ENCODE measurements at regions not wholly inside any gene's neighbourhood (a gene's known extent, or its start where the extent isn't known, plus 50 kb on each side); places are given as distances from the start of the nearest gene placed in this dataset.
"Not testable (repeated sequence)": the region's sequence is repeated elsewhere in the genome, so short reads cannot be mapped to it uniquely, and the experiment has no call there.

DNA sequence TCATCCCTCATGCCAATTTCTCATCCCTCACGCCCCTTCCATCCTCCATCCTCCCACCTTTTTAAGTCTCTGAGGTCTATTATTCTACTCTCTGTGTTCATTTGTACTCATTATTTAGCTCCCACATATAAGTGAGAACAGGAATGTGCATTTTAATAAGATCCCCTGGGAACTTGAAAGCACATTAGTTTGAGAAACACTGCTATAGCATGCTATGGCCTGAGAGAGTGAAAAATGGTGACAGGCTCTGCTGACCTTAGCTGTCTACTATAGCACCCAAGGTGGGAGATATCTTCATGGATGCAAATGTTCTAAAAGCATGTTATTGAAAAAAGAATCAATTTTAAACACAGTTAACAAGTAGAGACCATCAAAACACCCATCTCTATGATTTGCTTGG is 712.0 kb downstream of the TFAP2A start:
- no peak overlapping the region for H3K27ac Mint-ChIP-seq
- DNase-seq (no peak), ATAC-seq (replicated peaks) (no peak)
- H3K9me3 Mint-ChIP-seq: peaks cover 0 to 8% of the 10 kb centered on the region in 2 donors
- no peak overlapping the region for H3K4me3 Mint-ChIP-seq
- no peaks in the 10 kb centered on the region for H3K36me3 Mint-ChIP-seq (ENCODE audit: insufficient read depth)
- H3K27me3 Mint-ChIP-seq: no peaks in the 10 kb centered on the region
- H3K4me1 Mint-ChIP-seq (ENCODE audit: low read depth in 2 of 2): no peaks in the 10 kb centered on the region

DNA sequence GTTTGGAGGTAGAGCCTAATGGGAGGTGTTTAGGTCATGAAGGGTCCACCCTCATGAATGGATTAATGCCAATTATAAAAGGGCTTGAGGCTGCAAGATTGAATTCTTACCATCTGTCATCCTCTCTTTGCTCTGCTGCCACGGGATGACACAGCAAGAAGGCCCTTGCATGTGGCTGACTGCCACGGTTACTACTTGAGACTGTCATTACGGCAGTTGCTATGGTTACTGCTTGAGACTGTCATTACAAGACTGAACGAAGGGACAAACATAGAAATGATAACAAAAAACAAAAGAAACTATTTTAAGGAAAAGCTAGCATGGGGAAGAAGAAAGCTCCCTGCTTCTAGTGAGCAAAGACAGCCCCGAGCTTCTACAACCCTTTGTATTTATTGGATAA is 715.0 kb downstream of the TFAP2A start:
- no peak overlapping the region for H3K4me3 Mint-ChIP-seq
- H3K4me1 Mint-ChIP-seq (ENCODE audit: low read depth in 2 of 2): no peaks in the 10 kb centered on the region
- peaks cover 7 to 11% of the 10 kb centered on the region in 2 donors for H3K9me3 Mint-ChIP-seq
- no peak for ATAC-seq (replicated peaks)
- DNase-seq: no peak
- H3K27me3 Mint-ChIP-seq: no peaks in the 10 kb centered on the region
- no peak overlapping the region for H3K27ac Mint-ChIP-seq
- no peaks in the 10 kb centered on the region for H3K36me3 Mint-ChIP-seq (ENCODE audit: insufficient read depth)

DNA sequence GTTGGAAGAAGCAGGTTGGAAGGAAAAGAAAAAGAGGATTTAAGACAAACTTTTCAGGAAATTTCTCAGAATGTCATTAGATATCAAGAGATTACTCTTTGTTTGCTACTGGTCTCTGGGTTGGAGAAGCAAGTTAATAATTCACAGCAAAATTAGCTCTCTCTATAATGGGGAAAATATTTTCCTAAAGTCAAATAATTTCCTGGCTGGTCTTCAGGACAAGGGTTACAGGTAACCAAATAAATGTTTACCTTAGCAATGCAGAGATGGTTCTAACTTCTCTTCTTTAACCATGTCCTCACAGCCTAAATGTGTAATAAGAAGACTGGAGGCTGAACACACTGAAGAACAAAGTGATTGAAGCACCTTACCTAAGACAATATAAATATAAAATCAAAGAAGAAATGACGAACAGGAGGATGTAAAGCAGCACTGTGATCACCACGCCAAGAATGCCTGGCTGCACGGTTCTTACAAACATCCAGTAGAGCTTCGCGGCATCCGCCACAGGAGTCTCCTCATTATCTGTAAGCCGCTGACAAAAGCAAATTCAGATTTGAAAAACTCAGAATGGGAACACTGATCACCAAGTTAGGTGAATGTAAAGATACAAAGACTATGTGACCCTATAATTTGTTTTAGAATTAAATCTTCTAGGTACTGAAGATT is 717.5 kb downstream of the TFAP2A start:
- Mint-ChIP-seq H3K4me3 (no peak overlapping the region), H3K36me3 (ENCODE audit: insufficient read depth) (no peaks in the 10 kb centered on the region), H3K27me3 (no peaks in the 10 kb centered on the region), H3K4me1 (ENCODE audit: low read depth in 2 of 2) (no peaks in the 10 kb centered on the region), H3K9me3 (peaks cover 7 to 11% of the 10 kb centered on the region in 2 donors), H3K27ac (no peak overlapping the region)
- ATAC-seq (replicated peaks) (no peak), DNase-seq (no peak)

DNA sequence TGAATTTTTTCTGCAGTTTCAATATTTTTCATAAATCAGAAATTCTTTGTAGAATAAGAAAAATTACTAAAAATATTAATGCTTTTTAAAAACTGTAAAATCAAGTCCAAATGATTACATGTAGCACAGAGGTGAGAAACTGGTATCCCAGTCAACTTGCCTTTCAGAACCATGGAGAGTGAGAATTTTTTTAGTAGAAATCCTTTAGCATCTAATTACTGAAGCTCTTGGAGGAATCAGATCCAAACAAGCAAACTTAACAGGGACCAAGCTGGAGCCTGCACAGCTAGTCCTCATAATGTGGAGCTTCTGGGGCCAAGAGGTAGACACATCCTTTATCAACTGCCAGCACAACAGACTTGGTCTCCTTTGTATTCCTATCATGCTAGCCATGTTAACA is 724.5 kb downstream of the TFAP2A start:
- H3K27ac Mint-ChIP-seq: no peak overlapping the region
- no peaks in the 10 kb centered on the region for H3K36me3 Mint-ChIP-seq (ENCODE audit: insufficient read depth)
- H3K9me3 Mint-ChIP-seq: peaks cover 0 to under 1% of the 10 kb centered on the region in 2 donors
- no peaks in the 10 kb centered on the region for H3K4me1 Mint-ChIP-seq (ENCODE audit: low read depth in 2 of 2)
- no peaks in the 10 kb centered on the region for H3K27me3 Mint-ChIP-seq
- H3K4me3 Mint-ChIP-seq: no peak overlapping the region
- DNase-seq (no peak), ATAC-seq (replicated peaks) (no peak)

DNA sequence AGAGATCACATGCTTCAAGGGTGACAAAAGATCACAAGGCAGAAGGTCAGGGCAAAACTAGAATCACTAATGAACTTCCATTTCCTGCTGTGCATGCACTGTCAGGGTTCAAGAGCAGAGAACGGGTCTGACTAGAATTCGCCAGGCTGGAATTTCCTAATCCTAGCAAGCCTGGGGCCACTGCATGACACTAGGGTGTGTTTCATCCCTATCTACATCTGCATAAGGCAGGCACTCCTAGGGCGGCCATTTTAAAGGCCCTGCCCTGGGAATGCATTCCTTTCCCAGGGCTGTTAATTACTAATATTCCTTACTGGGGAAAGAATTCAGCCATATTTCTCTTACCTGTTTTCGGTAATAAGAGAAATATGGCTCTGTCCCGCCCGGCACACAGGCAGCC is 734.1 kb downstream of the TFAP2A start:
- not testable (repeated sequence) for H3K4me3 Mint-ChIP-seq; H3K4me1 Mint-ChIP-seq (ENCODE audit: low read depth in 2 of 2); ATAC-seq (replicated peaks); DNase-seq; H3K27me3 Mint-ChIP-seq; H3K9me3 Mint-ChIP-seq; H3K27ac Mint-ChIP-seq; H3K36me3 Mint-ChIP-seq (ENCODE audit: insufficient read depth)

DNA sequence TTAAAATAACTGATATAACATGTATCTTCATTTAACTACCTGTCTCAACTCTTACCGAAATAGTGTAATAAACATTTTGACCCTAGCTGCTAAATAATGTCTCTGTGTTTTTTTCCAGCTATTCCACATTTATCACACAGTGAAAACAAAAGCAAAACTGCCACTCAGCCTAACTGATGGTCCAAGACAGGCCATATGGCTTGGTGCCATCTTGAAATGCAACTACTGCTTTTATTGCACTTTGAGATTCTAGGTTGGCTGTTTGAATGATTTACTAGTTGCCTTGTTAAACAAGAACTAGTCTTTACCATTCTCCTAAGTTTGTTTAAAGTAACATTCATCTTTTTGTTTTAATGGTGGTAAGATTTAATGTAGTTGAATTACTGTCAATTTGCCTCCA is 739.8 kb downstream of the TFAP2A start:
- H3K9me3 Mint-ChIP-seq: peaks cover 0 to 1% of the 10 kb centered on the region in 2 donors
- no peak for DNase-seq
- peaks cover 2% of the 10 kb centered on the region for H3K36me3 Mint-ChIP-seq (ENCODE audit: insufficient read depth)
- H3K4me1 Mint-ChIP-seq (ENCODE audit: low read depth in 2 of 2): no peaks in the 10 kb centered on the region
- ATAC-seq (replicated peaks): no peak
- H3K4me3 Mint-ChIP-seq: no peak overlapping the region
- H3K27ac Mint-ChIP-seq: no peak overlapping the region
- no peaks in the 10 kb centered on the region for H3K27me3 Mint-ChIP-seq

DNA sequence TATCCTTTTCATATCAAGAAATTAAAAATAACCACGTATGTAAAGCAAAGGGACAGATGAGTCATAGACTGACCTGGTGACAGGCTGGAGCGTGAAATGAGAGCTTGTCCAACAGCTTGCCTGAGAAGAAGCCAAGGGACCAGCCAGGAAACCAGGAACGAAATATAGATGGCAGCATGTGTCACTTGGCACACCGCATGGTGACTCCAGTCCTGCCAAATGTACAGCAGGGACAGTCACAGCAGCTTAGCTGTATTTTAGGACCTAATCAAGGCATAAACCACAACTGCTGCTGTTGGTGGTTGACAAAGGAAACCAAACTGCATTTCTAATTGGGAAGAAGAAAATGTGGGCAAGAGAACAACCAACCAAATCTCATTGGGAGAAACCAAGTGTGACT is 755.0 kb downstream of the TFAP2A start:
- DNase-seq: no peak
- Mint-ChIP-seq H3K4me3 (no peak overlapping the region), H3K9me3 (peaks cover 4 to 8% of the 10 kb centered on the region in 2 donors), H3K36me3 (ENCODE audit: insufficient read depth) (no peaks in the 10 kb centered on the region), H3K27ac (no peak overlapping the region), H3K27me3 (no peaks in the 10 kb centered on the region), H3K4me1 (ENCODE audit: low read depth in 2 of 2) (peaks cover 0 to 1% of the 10 kb centered on the region in 2 donors)
- ATAC-seq (replicated peaks): no peak

DNA sequence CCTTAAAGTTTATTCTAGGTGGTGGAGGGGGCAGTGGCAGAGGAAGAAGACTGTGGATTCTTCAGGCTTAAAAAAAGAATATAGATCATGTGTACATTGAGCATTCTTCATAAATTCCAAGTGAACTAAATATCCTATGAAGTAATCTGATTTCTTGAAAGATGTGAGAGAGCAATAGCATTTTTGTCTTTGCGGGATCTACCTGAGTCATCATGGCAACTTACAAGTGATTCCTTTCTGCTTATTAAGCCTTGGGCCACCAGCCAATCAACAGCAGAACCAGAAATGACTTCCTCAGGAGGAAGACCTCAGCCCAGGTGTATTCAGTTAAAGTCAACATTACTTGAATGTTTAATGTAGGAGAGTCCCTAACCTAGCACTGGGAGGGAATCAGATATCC is 756.9 kb downstream of the TFAP2A start:
- Mint-ChIP-seq H3K4me3 (no peak overlapping the region), H3K27me3 (no peaks in the 10 kb centered on the region), H3K4me1 (ENCODE audit: low read depth in 2 of 2) (peaks cover 0 to 1% of the 10 kb centered on the region in 2 donors), H3K36me3 (ENCODE audit: insufficient read depth) (no peaks in the 10 kb centered on the region), H3K27ac (no peak overlapping the region), H3K9me3 (peaks cover 0 to 5% of the 10 kb centered on the region in 2 donors)
- DNase-seq: no peak
- ATAC-seq (replicated peaks): no peak

DNA sequence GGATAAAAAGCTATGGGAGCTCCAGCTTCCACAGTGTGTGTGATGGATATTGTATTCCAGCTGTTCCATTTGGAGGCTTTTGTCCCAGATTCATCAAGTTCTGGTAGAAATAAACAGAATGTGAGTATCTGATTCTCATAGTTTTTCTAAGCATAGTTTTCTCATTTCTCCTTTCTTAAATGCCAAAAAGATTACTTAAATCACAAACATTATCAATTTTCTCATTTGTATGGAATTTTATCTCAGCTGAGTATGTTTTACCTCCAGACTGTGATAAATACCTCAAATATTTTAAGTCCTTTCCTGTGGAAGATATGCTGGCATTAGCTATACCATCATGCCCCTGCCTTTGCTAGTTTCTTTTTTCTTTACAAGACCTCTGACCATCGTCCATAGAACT is 767.3 kb downstream of the TFAP2A start:
- Mint-ChIP-seq H3K36me3 (ENCODE audit: insufficient read depth) (peaks cover 2% of the 10 kb centered on the region), H3K4me3 (no peak overlapping the region), H3K4me1 (ENCODE audit: low read depth in 2 of 2) (no peaks in the 10 kb centered on the region), H3K9me3 (peaks cover 4 to 19% of the 10 kb centered on the region in 2 donors), H3K27me3 (no peaks in the 10 kb centered on the region), H3K27ac (no peak overlapping the region)
- ATAC-seq (replicated peaks) (no peak), DNase-seq (no peak)

DNA sequence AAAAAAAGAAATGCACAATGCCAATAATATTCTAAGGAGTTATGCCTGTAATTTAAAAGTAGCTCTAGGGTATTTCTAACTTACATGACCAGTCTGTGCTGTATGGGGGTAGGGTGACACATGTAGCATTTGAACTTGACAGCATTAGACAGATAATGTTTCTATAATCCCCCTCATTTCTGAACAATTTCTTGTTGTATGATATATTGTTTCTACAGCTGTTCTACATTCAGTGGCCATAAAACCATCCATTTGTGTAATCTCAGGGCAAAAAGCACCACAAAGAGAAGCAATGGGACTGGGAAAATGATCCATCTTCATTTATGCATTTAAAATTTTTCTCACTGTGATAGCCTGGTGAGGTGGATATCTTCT is 767.8 kb downstream of the TFAP2A start:
- peaks cover 2% of the 10 kb centered on the region for H3K36me3 Mint-ChIP-seq (ENCODE audit: insufficient read depth)
- H3K27ac Mint-ChIP-seq: no peak overlapping the region
- ATAC-seq (replicated peaks): no peak
- DNase-seq: no peak
- peaks cover 4 to 19% of the 10 kb centered on the region in 2 donors for H3K9me3 Mint-ChIP-seq
- H3K27me3 Mint-ChIP-seq: no peaks in the 10 kb centered on the region
- no peak overlapping the region for H3K4me3 Mint-ChIP-seq
- H3K4me1 Mint-ChIP-seq (ENCODE audit: low read depth in 2 of 2): no peaks in the 10 kb centered on the region

DNA sequence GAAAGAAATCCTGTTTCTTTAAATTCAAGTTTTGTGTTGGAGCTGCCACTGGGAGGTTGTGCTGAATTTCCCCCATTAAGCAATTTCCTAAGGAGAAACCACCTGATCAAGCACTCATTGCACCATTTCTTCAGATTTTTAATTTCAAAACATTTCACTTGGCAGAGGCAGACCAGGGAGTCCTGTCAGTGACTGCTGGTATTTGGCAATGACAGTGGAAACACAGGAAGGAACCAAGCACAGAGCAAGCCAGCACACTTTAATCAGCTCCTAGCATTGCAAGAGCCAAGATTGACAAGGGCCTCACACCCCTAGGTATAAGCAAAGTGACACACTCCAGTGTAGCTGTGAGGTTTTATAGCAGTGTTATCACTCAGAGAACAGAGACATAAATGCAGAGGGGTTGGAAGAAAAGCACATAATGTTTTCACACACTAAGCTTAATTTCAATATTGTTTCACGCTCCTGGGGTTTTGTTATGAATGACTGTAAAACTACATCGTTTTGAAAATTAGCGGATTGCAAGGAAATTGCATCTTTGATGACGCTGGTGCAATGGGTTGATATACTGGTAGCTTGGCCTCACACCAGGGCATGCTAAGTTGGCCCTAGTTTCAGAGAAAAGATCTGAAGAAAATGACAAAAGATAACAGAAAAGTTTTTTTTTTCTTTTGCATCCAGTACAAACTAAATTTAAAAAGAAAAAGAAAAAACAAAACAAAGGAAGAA is 768.4 kb downstream of the TFAP2A start:
- H3K4me3 Mint-ChIP-seq: no peak overlapping the region
- no peaks in the 10 kb centered on the region for H3K4me1 Mint-ChIP-seq (ENCODE audit: low read depth in 2 of 2)
- H3K9me3 Mint-ChIP-seq: peaks cover 4 to 19% of the 10 kb centered on the region in 2 donors
- H3K27ac Mint-ChIP-seq: no peak overlapping the region
- ATAC-seq (replicated peaks) (no peak), DNase-seq (no peak)
- peaks cover 2% of the 10 kb centered on the region for H3K36me3 Mint-ChIP-seq (ENCODE audit: insufficient read depth)
- H3K27me3 Mint-ChIP-seq: no peaks in the 10 kb centered on the region

DNA sequence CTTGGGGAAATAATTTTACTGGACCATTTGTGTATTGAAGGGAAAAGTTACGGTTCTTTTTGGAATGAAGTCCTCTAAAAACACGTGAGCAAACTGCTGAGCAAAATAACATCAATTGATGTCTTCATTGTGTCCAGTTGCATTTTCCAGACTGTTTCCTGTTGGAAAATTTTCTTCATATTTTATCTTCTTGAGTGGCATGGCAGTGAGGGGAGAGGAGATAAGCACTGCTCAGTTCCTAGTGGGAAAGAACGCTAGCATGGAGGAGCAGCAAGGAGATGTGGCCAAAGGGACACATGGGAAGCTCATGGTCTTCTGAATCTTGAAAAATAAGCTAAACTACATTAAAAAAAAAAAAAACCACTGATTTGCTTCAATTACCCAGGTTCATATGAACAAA is 776.0 kb downstream of the TFAP2A start:
- Mint-ChIP-seq H3K36me3 (ENCODE audit: insufficient read depth) (no peaks in the 10 kb centered on the region), H3K27me3 (no peaks in the 10 kb centered on the region), H3K9me3 (no peaks in the 10 kb centered on the region), H3K4me3 (no peak overlapping the region), H3K4me1 (ENCODE audit: low read depth in 2 of 2) (no peaks in the 10 kb centered on the region), H3K27ac (no peak overlapping the region)
- DNase-seq (no peak), ATAC-seq (replicated peaks) (no peak)

DNA sequence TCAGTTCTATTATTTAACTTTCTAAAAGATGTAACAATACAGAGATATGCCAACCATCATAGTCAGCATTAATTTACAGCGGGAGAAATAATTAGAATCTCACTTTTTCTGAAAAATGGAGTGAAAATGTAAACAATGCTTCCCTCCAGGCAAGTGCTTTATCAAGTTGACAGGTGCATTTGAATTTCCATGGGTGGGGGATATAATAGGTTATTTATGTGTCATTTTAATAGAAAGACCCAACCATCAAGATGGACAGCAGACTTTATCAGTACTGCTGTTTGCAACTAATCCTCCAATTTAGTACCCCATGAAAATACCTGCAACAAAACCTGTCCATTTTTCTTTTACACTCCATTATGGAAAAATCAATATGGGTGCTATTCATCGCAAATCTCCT is 780.1 kb downstream of the TFAP2A start:
- DNase-seq: no peak
- Mint-ChIP-seq H3K27me3 (no peaks in the 10 kb centered on the region), H3K4me1 (ENCODE audit: low read depth in 2 of 2) (no peaks in the 10 kb centered on the region), H3K36me3 (ENCODE audit: insufficient read depth) (peaks cover 2% of the 10 kb centered on the region), H3K9me3 (peaks cover 0 to 6% of the 10 kb centered on the region in 2 donors), H3K27ac (no peak overlapping the region), H3K4me3 (no peak overlapping the region)
- ATAC-seq (replicated peaks): no peak

DNA sequence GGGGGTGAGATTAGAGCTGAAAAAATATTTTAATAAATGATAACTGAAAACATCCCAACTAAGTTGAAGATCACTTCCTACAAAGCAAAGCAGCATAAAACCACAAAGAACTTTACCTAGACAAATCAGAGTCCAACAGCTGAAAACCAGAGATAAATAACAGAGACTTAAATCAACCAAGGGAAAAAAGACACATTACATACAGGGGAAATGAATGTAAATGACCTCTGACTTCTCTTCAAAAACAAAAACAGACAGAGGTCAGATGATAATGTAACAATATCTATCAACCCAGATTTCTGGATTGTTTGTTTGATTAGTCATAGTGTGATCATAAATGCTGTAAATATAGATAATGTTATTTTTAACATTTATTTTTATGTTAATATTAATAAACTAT is 782.8 kb downstream of the TFAP2A start:
- Mint-ChIP-seq H3K4me3 (no peak overlapping the region), H3K27ac (no peak overlapping the region), H3K36me3 (ENCODE audit: insufficient read depth) (peaks cover 2% of the 10 kb centered on the region), H3K4me1 (ENCODE audit: low read depth in 2 of 2) (no peaks in the 10 kb centered on the region), H3K27me3 (no peaks in the 10 kb centered on the region), H3K9me3 (peaks cover 0 to 9% of the 10 kb centered on the region in 2 donors)
- DNase-seq: no peak
- no peak for ATAC-seq (replicated peaks)

All from effector memory CD8-positive, alpha-beta T cell (primary cell).